HG02840 (cell line): ENCODE measurements at regions not wholly inside any gene's neighbourhood (a gene's known extent, or its start where the extent isn't known, plus 50 kb on each side); places are given as distances from the start of the nearest gene placed in this dataset.
"Not testable (repeated sequence)": the region's sequence is repeated elsewhere in the genome, so short reads cannot be mapped to it uniquely, and the experiment has no call there.

Experiments
- ATAC-seq: cut with Tn5 transposase; IDR thresholded peaks from one replicate; pipeline ENCODE4 v1.9.1; 2021; ENCODE audit warnings: mild to moderate bottlenecking, moderate library complexity, moderate number of reproducible peaks; ENCODE audit not compliant: unreplicated experiment, low FRiP score

DNA sequence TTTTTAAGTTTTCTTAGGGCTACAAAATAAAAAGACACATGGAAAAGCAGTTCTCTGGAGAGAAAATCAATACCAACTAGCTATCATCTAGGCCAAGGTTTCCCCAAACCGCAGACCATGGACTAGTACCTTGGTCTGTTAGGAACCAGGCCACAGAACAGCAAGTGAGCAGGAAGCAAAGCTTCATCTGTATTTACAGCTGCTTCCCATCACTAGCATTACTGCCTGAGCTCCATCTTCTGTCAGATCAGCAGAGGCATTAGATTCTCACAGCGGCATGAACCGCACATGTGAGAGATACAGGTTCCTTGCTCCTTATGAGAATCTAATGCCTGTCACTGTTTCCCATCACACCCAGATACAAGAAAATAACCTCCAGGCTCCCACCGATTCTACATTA, 1907.6 kb upstream of the ACO1 start:
- no peak for ATAC-seq

- ATAC-seq: no peak
Observed at GRCh38 chr9:30478684-30479083, 1905.8 kb upstream of the ACO1 start.

DNA sequence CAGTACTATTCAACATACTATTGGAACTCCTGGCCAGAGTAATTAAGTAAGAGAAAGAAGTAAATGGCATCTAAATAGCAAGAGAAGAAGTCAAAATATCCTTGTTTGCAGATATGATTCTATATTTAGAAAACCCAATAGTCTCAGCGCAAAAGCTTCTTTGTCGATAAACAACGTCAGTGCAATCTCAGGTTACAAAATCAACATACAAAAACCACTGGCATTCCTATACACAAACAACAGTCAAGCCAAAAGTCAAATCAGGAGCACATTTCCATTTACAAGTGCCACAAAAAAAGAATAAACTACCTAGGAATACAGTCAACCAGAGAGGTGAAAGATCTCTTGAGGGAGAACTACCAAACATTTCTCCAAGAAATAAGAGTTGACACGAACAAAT, 1901.9 kb upstream of the ACO1 start:
- ATAC-seq: no peak

DNA sequence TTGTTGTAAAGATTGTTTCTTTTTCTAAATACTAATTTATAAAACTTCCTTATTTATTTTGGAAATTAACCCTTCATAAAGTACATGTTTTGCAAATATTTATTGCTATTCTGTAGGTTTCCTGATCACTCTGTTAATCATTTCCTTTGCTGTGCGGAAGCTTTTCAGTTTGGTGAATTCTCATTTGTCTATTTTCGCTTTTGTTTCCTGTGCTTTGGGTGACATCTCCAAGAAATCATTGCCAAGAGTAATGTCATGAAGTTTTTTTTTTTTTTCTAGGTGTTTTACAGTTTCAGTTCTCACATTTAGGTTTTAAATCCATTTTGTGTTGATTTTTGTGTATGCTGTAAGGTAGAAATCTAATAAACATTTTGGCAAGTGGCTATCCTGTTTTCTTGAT, 1899.8 kb upstream of the ACO1 start:
- no peak for ATAC-seq

GRCh38 chr9:30504502-30504905, 1879.9 kb upstream of the ACO1 start:
- ATAC-seq: no peak

DNA sequence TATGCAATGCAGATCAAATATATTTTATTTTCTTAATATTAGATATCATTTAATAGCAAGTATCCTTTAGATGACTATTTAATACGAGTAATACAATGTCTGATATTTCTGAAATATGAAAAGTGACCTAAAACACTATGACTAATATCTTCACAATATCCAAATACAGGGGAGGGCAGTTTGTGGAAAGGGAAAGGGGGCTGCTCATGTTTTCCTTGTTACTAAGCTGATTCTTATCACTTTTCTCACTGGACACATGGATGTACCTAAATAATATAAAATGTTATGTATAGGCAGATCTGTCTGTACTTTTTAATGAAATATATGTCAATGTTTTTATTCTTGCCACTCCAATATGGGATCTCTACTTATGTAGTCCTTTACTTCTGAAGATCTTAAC, 1879.1 kb upstream of the ACO1 start:
- no peak for ATAC-seq

- ATAC-seq: no peak
Observed at GRCh38 chr9:30506749-30507148, 1877.7 kb upstream of the ACO1 start.

GRCh38 chr9:30507166-30507565, 1877.3 kb upstream of the ACO1 start:
- ATAC-seq: no peak

DNA sequence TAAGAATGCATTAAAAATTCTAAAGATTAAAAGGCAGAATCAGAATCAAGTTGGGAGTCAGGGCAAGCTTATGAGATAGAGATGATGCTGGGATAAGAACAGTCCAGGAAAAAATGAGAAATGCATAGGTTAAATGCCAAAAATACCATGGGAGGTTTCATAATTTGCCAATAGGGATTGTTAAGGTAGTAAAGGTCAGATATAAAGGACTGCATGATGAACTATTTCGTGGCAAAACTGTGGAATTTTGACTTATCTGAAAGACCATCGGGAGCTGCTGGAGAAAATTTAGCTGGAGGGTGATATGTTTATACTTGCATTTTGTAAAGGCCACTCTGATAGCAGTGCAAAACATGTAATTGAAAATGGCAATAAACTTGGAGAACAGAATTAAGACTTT, 1872.8 kb upstream of the ACO1 start:
- no peak for ATAC-seq

GRCh38 chr9:30519166-30519565, 1865.3 kb upstream of the ACO1 start:
- no peak for ATAC-seq

DNA sequence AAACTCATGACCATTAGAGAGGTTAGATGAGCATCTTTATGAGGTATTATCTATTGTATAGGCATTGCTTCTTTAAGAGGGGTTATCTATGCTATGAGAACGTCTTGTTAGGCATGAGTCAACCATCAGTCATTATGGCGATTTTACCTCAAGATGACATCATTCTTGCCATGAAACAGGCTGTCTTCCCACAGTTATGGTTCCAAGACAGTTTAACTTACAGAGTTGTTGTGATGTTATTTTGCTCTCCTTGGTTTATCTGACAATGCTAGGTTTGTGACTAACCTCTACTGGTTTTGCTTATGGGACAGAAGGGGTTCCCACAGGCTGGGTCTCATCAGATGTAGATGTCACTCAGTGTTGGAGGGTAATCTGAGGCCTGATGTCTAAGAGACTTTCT, 1864.7 kb upstream of the ACO1 start:
- ATAC-seq: no peak

DNA sequence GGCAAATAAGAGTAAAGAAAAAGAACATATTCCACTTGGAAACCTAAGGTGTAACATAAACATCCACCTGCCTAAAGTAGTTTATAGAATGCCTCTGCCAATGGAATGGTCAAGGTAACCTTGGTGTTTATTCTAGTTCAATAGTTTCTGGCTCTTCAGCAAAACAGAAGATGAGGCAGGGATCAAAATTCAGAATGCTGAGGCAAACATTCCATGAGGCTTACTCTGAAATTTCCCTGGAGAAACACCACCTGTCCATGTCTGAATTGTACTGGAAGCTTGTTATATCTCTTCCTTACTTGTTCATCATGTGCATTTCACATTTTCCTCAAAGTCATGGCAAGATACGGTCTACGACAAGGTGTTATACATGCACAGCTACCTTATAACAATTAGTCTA, 1862.4 kb upstream of the ACO1 start:
- no peak for ATAC-seq

DNA sequence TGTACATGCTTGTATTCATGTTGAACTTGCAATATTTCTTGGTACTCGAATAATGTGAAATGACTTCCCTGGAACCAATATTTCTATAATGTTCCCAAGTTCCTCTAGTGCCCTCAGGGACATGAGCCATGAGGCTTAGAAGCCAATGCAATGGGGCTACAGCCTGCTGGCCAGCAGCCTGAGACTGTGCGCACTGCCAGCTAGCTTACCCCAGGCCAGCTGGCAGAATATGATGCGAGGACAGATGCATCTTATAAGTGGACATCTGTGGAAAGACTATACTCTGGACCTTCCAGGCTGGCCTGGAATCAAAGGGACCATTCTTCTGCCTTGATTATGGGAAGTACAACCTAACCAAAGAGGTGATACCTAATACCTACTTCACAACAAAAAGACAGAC, 1862.0 kb upstream of the ACO1 start:
- no peak for ATAC-seq

GRCh38 chr9:30524311-30524710, 1860.1 kb upstream of the ACO1 start:
- ATAC-seq: no peak

GRCh38 chr9:30534455-30534854, 1850.0 kb upstream of the ACO1 start:
- ATAC-seq: no peak

GRCh38 chr9:30534896-30535295, 1849.5 kb upstream of the ACO1 start:
- no peak for ATAC-seq

DNA sequence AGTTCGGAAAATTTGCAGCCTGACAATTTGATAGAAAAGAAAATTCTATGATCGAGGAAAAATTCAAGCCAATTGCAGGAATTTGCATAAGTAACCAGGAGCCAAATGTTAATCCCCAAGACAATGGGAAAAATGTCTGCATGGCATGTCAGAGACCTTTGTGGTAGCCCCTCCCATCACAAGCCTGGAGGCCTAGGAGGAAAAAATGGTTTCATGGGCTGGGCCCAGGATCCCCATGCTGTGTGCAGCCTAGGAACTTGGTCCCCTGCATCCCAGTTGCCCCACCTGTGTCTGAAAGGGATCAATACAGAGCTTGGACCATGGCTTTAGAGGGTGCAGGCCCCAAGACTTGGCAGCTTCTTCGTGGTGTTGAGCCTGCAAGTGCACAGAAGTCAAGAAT, 1847.9 kb upstream of the ACO1 start:
- no peak for ATAC-seq

DNA sequence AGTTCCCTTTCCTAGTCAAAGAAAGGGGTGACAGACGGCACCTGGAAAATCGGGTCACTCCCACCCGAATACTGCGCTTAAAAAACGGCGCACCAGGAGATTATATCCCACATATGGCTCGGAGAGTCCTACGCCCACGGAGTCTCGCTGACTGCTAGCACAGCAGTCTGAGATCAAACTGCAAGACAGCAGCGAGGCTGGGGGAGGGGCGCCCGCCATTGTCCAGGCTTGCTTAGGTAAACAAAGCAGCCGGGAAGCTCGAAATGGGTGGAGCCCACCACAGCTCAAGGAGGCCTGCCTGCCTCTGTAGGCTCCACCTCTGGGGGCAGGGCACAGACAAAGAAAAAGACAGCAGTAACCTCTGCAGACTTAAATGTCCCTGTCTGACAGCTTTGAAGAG, 1844.7 kb upstream of the ACO1 start:
- not testable (repeated sequence) for ATAC-seq

- no peak for ATAC-seq
Observed at GRCh38 chr9:30574355-30575151, 1809.9 kb upstream of the ACO1 start.

DNA sequence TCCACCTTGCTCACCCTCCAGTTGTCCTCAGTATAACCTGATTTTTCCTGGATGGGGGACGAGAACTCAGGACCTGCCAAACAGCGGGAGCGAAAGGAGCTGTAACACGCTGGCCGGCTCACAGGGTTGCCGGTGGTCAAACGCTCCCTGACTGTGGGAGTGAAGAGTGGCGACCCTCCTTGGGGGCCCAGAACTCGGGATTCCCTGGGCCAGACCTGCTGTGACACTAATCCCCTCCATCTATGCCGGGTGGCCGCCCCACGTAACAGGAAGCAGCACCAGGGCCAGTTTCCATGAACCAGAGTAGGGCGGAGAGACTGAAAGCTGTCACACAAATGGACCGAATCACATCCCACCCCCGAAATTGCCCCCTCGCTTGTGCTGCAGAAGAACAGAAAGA, 1809.2 kb upstream of the ACO1 start:
- ATAC-seq: no peak

- no peak for ATAC-seq
Observed at GRCh38 chr9:30575691-30576090, 1808.8 kb upstream of the ACO1 start.

DNA sequence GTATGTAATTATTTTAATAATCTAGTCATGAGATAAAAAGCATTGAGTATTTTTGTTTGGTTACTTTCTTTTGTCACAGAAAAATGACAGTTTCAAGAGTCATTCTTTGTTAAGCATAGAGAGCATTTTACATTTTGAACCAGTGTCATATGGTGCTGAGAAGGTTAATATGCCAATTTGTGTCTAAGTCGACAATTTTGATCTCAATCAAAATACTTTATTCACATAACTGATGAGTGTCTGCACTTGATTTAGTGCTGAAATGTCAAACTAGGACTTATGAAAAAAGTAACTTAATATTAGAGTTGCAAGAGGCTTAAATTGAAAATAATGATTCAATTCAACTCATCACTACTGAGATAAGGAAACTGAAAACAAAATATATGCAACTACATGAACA, 1804.6 kb upstream of the ACO1 start:
- no peak for ATAC-seq

DNA sequence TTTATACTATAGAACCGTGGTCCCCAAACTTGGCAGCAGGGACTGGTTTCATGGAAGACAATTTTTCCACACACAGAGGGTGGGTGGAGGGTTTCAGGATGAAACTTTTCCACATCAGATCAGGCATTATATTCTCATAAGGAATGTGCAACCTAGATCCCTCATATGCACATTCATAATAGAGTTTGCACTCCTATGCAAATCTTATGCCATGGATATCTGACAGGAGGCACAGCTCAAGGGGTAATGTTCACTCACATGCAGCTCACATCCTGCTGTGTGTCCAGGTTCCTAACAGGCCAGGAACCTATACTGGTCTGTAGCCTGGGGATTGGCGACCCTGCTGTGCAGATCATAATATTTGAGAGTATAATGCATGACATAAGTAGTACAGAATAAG, 1802.2 kb upstream of the ACO1 start:
- ATAC-seq: no peak
